Immature natural killer cell (primary cell): ENCODE measurements at regions not wholly inside any gene's neighbourhood (a gene's known extent, or its start where the extent isn't known, plus 50 kb on each side); places are given as distances from the start of the nearest gene placed in this dataset.

Source experiments
- DNase-seq, 3 donors: peaks; one replicate each; pipeline ENCODE4 v3.0.0; 2022; ENCODE audit warnings: mixed read lengths in 1 of 3
- H3K27ac Mint-ChIP-seq, 6 donors: one replicate each; pipeline ENCODE4 v1.8.0; 2020; ENCODE audit warnings: mixed read lengths in 6 of 6, mild to moderate bottlenecking in 5 of 6, inconsistent platforms in 4 of 6, moderate library complexity in 3 of 6
- H3K27me3 Mint-ChIP-seq, 3 donors: one replicate each; pipeline ENCODE4 v1.8.0; 2020 to 2021; ENCODE audit warnings: low read depth in 3 of 3, mild to moderate bottlenecking in 3 of 3, mixed read lengths in 3 of 3, moderate library complexity in 3 of 3, inconsistent platforms in 1 of 3
- H3K36me3 Mint-ChIP-seq, 3 donors: one replicate each; pipeline ENCODE4 v1.8.0; 2020; ENCODE audit warnings: mixed read lengths in 3 of 3, inconsistent platforms in 2 of 3, mild to moderate bottlenecking in 2 of 3
- H3K4me1 Mint-ChIP-seq, 2 donors: one replicate each; pipeline ENCODE4 v1.8.0; 2020; ENCODE audit warnings: inconsistent platforms in 2 of 2, mild to moderate bottlenecking in 2 of 2, mixed read lengths in 2 of 2, moderate library complexity in 1 of 2
- H3K4me3 Mint-ChIP-seq, 5 donors: one replicate each; pipeline ENCODE4 v1.8.0; 2020; ENCODE audit warnings: mild to moderate bottlenecking in 5 of 5, mixed read lengths in 5 of 5, inconsistent platforms in 3 of 5, moderate library complexity in 3 of 5
- H3K9me3 Mint-ChIP-seq, 6 donors: one replicate each; pipeline ENCODE4 v1.8.0; 2020; ENCODE audit warnings: mild to moderate bottlenecking in 6 of 6, mixed read lengths in 6 of 6, inconsistent platforms in 4 of 6, moderate library complexity in 3 of 6

DNA sequence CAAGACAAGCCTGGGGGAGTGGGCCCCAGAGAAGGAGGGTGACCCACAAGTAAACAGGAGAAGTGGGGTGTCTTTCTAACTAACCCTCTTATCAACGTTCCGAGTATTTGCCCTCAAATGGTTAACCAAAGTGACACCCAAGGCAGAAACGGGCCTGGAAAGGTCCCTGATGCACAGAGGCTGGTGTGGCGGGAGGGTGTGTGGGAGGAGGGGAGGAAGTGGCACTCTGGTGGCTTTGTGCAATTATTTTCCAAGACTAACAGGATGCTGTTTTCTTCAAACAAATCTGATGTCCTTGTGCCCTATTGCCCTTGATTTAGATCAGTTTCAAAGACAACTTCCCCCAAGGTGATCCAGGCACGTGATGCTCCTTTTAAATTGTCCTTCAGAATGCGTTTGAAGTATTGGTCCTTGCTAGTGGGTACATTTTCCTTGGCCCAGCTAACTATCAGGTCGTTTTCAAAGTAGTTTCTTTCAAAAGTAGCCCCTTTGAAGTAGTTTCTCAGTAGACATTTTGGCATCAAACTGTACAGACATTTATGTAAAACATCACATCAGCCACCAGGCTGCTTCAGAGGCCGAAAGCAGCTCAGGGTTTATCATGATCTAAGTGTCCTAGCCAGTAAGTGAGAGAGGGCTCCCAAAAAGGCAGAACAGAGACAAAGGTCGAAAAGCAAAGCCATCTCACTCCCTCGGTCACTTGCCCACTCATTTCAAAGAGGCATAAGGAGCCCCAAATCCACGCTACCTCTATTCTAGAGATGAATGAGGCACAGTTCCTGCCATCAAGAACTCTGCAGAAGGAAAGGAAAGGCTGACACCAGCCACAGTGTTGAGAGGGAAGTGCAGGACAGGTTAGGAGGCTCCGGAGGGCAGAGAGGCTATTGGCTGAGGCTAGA lies 371.1 kb upstream of the ID2 start:
- peaks cover 11 to 49% (median 36%) of the 10 kb centered on the region in 3 donors for H3K36me3 Mint-ChIP-seq
- H3K27ac Mint-ChIP-seq: peak overlapping the region; percentile 93 to 98 (median 97)
- H3K9me3 Mint-ChIP-seq: no peaks in the 10 kb centered on the region
- H3K4me3 Mint-ChIP-seq: peak overlapping the region; percentile 62 to 82 (median 76)
- H3K27me3 Mint-ChIP-seq: peaks cover 2 to 11% (median 10%) of the 10 kb centered on the region in 3 donors
- peaks cover 96 to 97% of the 10 kb centered on the region in 2 donors for H3K4me1 Mint-ChIP-seq
- peak; percentile 72 to 79 (median 76) for DNase-seq

GRCh38 chr2:8312221-8312620 lies 369.6 kb upstream of the ID2 start:
- peak overlapping the region; percentile 74 to 78 (median 76) for H3K4me3 Mint-ChIP-seq
- H3K27me3 Mint-ChIP-seq: peaks cover 2 to 10% (median 9%) of the 10 kb centered on the region in 3 donors
- peaks cover 96 to 98% of the 10 kb centered on the region in 2 donors for H3K4me1 Mint-ChIP-seq

DNA sequence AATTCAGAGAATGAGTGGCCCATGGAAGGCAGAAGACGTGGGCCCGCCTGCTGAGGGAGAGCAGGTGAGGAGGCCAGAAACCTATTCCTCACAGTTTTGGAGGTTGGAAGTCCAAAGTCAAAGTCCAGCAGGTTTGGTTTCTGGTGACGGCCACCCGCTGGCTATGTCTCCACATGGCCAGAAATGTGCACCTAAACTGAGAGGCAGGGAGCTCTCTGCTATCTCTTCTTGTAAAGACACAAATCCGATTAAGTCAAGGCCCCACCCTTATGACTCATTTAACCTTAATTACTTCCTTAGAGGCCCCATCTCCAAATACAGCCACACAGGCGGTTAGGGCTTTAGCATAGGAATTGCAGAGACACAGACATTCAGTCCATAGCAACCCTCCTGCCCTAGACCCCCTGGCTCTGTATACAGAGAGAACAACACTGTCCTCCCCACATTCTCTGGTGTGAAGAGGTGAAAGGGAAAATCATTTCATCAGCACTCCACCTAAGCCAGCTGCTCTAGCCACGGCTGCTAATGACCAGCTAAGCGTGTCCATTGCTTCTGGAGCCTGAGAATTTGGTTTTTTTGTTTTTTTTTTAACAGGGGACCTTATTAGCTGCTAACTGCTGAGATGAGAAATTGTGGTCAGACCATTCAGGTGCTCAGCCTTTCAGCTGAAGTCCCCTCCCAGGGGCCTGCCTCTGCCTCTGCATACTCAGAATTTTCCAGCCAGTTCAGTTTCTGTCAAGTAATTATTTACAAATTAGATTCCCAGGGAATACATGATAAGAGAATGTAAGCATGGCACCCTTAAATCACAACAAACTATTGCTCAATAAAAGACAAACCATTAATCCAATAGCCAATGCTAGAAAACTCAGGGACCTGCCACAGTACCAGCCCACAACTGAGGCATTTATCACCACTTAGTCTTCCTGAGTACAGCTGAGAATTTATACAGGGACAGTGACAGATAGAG lies 368.7 kb upstream of the ID2 start:
- Mint-ChIP-seq H3K27ac (peak overlapping the region; percentile 93 to 98 (median 96)), H3K4me3 (peak overlapping the region; percentile 74 to 78 (median 76)), H3K36me3 (peaks cover 17 to 53% (median 43%) of the 10 kb centered on the region in 3 donors), H3K9me3 (peaks cover 2 to 5% (median 3%) of the 10 kb centered on the region in 6 donors), H3K27me3 (peaks cover 2 to 10% (median 7%) of the 10 kb centered on the region in 3 donors), H3K4me1 (peaks cover 97 to 100% of the 10 kb centered on the region in 2 donors)
- DNase-seq: peak in 2 of 3 donors; percentile 50

More at GRCh38 chr2:8312221-8312620, 369.6 kb upstream of the ID2 start:
- peaks cover 2 to 5% (median 3%) of the 10 kb centered on the region in 6 donors for H3K9me3 Mint-ChIP-seq
- DNase-seq: no peak
- peaks cover 9 to 45% (median 35%) of the 10 kb centered on the region in 3 donors for H3K36me3 Mint-ChIP-seq
- H3K27ac Mint-ChIP-seq: peak overlapping the region; percentile 93 to 98 (median 96)

DNA sequence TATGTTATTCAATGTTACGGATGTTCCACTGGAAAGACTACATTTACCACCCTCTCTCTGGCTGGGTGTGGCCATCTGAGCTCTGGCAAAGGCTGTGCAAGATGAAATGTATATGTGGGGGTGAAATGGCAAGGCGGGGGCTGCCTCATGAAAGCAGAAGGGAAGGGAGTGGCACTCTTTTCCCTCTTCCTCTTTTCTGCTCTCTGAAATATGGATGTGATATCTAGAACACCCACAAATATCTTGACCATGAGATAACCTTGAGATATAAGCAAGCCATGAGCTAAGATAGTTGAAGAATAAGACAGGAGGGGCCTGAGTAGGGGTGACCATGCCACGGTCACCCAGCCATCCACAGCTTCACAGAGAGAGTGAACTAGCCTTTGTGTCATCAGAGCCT lies 367.8 kb upstream of the ID2 start:
- peak overlapping the region; percentile 31 to 78 (median 76) for H3K4me3 Mint-ChIP-seq
- peaks cover 2 to 5% (median 3%) of the 10 kb centered on the region in 6 donors for H3K9me3 Mint-ChIP-seq
- H3K27me3 Mint-ChIP-seq: peaks cover 2 to 10% (median 7%) of the 10 kb centered on the region in 3 donors
- peak overlapping the region; percentile 93 to 98 (median 96) for H3K27ac Mint-ChIP-seq
- H3K4me1 Mint-ChIP-seq: peaks cover 97 to 100% of the 10 kb centered on the region in 2 donors
- no peak for DNase-seq
- H3K36me3 Mint-ChIP-seq: peaks cover 16 to 51% (median 43%) of the 10 kb centered on the region in 3 donors

DNA sequence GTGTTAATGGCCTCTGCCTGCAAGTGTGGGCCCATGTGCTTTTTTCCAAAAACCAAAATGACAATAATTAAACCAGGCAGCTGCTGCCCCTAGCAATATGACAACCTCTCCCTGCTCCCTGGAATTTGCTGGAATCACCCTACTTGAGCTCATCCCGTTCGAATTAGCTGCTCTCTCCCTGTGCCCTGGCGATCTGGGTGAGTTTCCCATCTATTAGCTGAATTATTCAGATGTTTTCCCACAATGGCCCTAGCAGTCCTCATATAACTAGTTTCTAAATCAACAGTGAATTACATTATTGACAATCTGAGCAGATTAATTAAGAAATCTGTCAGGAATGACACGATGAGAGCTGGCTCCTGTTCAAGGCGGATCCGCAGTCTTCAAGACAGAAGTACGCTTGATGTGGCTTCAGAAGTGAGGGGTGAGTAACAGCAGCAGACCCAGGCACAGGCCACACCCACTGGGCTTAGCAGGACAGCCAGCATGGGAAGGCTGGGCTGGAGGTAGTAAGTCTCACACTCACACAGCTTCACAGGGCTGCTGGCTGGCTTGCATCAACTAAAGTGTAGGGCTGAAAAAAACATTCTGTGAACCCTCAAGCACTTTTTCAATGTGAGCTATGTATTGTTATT lies 366.2 kb upstream of the ID2 start:
- peaks cover 98 to 100% of the 10 kb centered on the region in 2 donors for H3K4me1 Mint-ChIP-seq
- peak; percentile 65 to 74 (median 67) for DNase-seq
- peaks cover under 1 to 5% (median 1%) of the 10 kb centered on the region in 3 donors for H3K27me3 Mint-ChIP-seq
- H3K27ac Mint-ChIP-seq: peak overlapping the region; percentile 93 to 97 (median 96)
- H3K9me3 Mint-ChIP-seq: peaks cover 2 to 5% (median 3%) of the 10 kb centered on the region in 6 donors
- peaks cover 19 to 60% (median 57%) of the 10 kb centered on the region in 3 donors for H3K36me3 Mint-ChIP-seq
- peak overlapping the region; percentile 73 to 86 (median 75) for H3K4me3 Mint-ChIP-seq

DNA sequence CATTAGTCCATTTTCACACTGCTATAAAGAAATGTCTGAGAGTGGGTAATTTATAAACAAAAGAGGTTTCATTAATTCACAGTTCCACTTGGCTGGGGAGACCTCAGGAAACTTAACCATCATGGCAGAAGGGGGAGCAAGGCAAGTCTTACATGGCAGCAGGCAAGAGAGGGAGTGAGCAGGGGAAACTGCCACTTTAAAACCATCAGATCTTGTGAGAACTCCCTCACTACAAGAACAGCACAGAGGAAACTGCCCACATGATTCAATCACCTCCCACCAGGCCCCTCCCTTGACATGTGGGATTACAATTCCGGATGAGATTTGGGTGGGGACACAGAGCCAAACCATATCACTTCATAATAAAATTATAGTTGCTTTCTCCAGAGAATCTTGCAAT lies 365.5 kb upstream of the ID2 start:
- Mint-ChIP-seq H3K27ac (peak overlapping the region; percentile 93 to 97 (median 96)), H3K27me3 (peaks cover 0 to 3% (median 1%) of the 10 kb centered on the region in 3 donors), H3K4me1 (peaks cover 96 to 100% of the 10 kb centered on the region in 2 donors), H3K36me3 (peaks cover 24 to 60% (median 56%) of the 10 kb centered on the region in 3 donors), H3K4me3 (peak overlapping the region; percentile 73 to 86 (median 75)), H3K9me3 (peaks cover 2 to 5% (median 3%) of the 10 kb centered on the region in 6 donors)
- DNase-seq: peak; percentile 46 to 65 (median 48)

DNA sequence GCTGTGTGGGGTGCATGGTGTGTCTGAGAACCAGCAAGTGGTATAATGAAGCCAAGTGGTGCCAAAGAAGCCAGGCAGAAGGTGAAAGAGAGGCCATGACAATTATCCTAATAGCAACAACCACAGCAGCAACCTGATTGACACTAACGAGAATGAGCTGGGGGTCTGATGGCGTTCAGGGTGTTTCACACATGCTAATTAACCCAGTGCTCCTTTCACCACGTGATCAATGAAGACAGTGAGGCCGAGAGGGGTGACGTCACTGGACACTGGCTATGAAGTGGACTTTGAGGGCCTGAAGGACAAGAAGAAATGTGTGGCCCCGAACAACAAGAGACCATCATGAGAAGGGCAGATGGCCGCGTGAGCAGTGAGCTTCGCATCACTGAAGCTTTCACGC lies 364.4 kb upstream of the ID2 start:
- Mint-ChIP-seq H3K27ac (peak overlapping the region; percentile 93 to 97 (median 96)), H3K27me3 (peaks cover 0 to 3% (median 1%) of the 10 kb centered on the region in 3 donors), H3K36me3 (peaks cover 24 to 55% (median 48%) of the 10 kb centered on the region in 3 donors), H3K9me3 (peaks cover 2 to 5% (median 3%) of the 10 kb centered on the region in 6 donors), H3K4me1 (peaks cover 91 to 100% of the 10 kb centered on the region in 2 donors), H3K4me3 (peak overlapping the region; percentile 55 to 86 (median 73))
- no peak for DNase-seq

GRCh38 chr2:8319219-8319618 lies 362.6 kb upstream of the ID2 start:
- Mint-ChIP-seq H3K27ac (peak overlapping the region; percentile 69 to 97 (median 88)), H3K36me3 (peaks cover 24 to 50% (median 44%) of the 10 kb centered on the region in 3 donors), H3K4me1 (peaks cover 91 to 100% of the 10 kb centered on the region in 2 donors), H3K9me3 (peaks cover 2 to 5% (median 3%) of the 10 kb centered on the region in 6 donors), H3K4me3 (peak overlapping the region; percentile 11 to 67 (median 41)), H3K27me3 (peaks cover 0 to 5% (median 1%) of the 10 kb centered on the region in 3 donors)
- DNase-seq: no peak

DNA sequence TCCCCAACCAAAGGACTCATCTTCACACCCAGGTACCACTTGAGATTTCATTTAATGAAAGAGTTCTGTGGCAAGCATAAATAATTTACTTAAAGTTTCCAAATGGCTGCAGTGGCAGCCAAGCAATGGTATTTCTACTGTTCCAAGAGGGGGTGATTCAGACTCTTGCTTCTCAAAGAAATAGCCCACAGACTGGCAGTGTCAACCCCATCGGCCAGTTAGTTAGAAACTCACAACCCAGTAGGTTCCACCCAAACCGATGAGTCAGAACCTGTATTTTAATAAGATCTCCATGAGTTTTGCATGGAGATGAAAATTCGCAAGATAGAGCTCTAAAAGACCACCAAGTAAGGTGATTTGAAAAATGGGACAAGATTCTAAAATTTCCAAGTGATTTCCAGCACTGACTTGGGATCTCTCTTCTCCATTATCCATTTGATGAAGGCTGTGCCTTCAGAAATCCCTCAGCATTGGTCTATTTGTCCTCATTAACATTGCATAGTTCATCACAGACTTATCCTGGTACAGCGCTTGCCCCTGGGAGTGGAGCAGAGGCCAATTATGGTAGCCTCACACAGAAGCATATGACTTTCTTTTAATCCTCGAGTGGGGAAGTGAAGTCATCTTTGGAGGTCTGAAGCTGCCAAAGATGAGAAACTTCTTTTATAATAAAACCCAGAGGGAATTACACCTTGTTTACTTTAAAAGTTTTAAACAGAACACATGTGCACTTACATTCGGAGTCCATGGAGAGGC lies 361.4 kb upstream of the ID2 start:
- peaks cover 24 to 49% (median 42%) of the 10 kb centered on the region in 3 donors for H3K36me3 Mint-ChIP-seq
- peaks cover 2 to 5% (median 3%) of the 10 kb centered on the region in 6 donors for H3K9me3 Mint-ChIP-seq
- H3K4me3 Mint-ChIP-seq: peak overlapping the region in 4 of 5 donors; percentile 53 to 67 (median 60)
- peaks cover 92 to 100% of the 10 kb centered on the region in 2 donors for H3K4me1 Mint-ChIP-seq
- no peak for DNase-seq
- peaks cover 0 to 6% (median 1%) of the 10 kb centered on the region in 3 donors for H3K27me3 Mint-ChIP-seq
- peak overlapping the region; percentile 68 to 97 (median 88) for H3K27ac Mint-ChIP-seq

- Mint-ChIP-seq H3K9me3 (no peaks in the 10 kb centered on the region), H3K4me3 (peak overlapping the region; percentile 80 to 89 (median 85)), H3K4me1 (peaks cover 92 to 100% of the 10 kb centered on the region in 2 donors), H3K36me3 (peaks cover 14 to 31% (median 27%) of the 10 kb centered on the region in 3 donors), H3K27me3 (peaks cover 0 to 4% (median 4%) of the 10 kb centered on the region in 3 donors), H3K27ac (peak overlapping the region; percentile 92 to 97 (median 94))
- DNase-seq: no peak
Observed at GRCh38 chr2:8322634-8323033, 359.2 kb upstream of the ID2 start.

- Mint-ChIP-seq H3K4me1 (peaks cover 93 to 100% of the 10 kb centered on the region in 2 donors), H3K27ac (peak overlapping the region; percentile 92 to 97 (median 94)), H3K4me3 (peak overlapping the region; percentile 80 to 89 (median 85)), H3K9me3 (no peaks in the 10 kb centered on the region), H3K27me3 (peaks cover 0 to 4% (median 4%) of the 10 kb centered on the region in 3 donors), H3K36me3 (peaks cover 7 to 21% (median 16%) of the 10 kb centered on the region in 3 donors)
- peak in 2 of 3 donors; percentile 61 to 65 for DNase-seq
Observed at GRCh38 chr2:8324164-8324856, 357.5 kb upstream of the ID2 start.
